Caki2 (cell line): ENCODE measurements at regions not wholly inside any gene's neighbourhood (a gene's known extent, or its start where the extent isn't known, plus 50 kb on each side); places are given as distances from the start of the nearest gene placed in this dataset.

Experiments used
- DNase-seq: peaks from one replicate; pipeline ENCODE4 v3.0.0-alpha.2; 2015; ENCODE audit warnings: low read depth
- in situ Hi-C: cut with HindIII; loops from 2 replicates; pipeline ENCODE4 v1.10.0; 2016; ENCODE audit warnings: low sequenced_read_pairs, low pct_unique_long_range_greater_than_20kb, mixed read lengths

DNA sequence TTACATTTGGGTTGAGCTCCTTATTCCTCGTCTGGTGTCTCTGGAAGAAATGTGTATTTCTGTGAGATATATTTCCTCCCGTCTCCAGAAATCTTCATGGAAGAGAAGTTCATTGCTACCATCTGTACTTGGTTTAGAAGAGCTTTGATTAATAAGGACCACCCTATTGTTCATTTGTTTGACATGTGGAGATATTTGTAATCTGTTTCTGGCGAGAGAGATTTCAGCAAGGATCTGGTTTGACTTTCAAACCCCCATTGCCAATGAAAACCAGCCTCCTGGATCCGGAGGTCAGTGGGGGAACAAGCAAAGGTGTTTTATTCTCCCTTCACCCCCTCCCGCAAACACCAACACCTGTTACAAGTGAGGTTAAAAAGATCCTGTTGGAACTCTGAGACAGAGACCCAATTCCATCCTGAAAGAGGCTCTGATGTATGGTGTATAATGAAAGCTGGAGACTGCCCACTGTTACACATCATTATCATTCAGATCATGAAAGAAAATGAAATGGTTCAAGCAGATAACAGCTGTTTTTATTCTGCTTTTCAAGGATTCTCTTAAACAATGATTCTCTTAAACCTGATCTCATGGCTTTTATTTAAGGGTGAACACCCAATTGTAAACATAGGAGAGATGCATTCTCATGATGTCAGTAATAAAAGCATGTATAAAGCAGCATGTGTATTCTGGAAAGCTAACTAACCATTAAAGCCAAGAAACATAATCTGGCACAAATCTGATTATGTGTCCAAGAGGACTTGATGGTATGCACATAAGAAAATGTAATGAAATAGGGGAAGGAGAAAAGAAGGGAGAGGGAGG is 393.5 kb upstream of the ADGRL2 start:
- in situ Hi-C loops = no loop called here

DNA sequence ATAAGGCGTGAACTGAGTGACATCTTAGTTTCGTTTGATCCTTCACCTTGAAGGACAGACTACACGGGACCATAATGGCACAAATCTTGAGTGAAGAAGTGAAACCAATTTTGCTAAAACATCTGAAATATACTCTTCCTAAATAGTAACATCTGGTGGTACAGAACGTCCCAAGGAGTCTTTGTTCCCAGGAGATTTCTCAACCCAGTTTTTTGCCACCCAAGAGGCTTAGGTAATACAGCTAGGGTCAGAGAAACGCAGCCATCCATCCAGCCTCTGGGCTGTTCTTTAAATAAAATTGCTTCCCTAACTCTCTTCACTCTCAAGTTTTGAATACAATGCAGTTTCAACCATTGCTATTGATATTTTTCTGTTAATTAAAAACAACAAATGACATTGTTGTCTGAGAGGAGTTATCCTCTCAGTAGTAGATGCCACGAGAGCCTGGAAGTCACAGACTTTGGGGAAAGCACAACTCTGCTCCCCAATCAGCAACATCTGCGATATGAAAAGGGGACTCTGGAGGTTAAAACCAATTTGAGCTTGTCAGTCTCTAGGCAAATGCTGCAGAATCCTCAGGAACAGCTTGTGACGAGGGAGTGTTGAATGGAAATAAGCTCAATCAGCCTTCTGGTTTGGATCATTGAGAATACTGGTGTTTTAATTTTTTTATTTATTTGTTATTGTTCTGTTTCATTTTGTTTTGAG is 394.3 kb upstream of the ADGRL2 start:
- no peak for DNase-seq
- in situ Hi-C loops = no loop called here

More for the DNA sequence above, 393.5 kb upstream of the ADGRL2 start:
- DNase-seq = no peak

DNA sequence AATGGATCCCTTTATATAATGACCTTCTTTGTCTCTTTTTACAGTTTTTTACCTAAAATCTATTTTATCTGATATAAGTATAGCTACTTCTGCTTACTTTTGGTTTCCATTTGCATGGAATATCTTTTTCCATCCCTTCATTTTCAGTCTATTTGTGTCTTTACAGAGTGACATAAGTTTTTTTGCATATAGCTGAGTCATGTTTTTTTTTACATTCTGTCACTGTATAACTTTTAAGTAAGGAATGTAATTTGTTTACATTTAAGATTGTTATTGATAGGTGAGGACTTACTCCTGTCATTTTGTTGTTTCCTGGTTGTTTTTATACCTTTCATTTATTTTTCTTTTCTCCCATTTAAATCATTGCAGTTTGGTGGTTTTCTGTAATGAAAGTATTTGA is 402.7 kb upstream of the ADGRL2 start:
- in situ Hi-C loops = no loop called here
- peak; percentile 9 for DNase-seq

DNA sequence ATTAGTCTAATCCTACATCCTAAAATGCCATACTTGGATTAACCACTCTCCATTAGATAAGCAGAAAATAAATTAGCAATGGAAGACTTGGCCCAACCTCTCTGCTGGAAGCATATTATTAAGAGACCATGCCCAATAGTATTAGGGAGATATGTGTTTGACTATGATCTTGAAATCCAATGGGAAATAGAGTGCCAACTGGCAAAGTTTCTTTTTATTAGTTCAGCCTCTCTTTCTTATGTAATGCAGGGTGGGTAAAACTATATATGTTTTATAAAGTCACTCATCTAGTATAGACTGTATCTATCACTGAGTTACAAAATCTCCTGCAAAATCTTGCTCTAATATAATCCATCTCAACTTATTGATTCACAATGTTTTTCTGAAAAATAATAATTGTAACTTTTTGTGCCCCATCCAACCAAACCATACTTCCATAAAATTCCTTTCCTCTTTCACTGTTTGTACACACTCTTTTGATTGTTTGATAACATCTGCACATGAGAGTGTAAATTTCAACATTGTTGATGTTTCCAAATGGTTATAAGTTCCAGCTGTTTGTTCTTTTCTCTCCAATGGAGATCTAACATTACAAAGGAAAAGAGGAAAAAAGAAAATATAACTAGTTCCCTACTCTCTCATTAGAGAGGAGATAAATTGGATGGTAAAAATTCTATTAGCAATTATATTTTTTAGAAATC is 408.1 kb upstream of the ADGRL2 start:
- in situ Hi-C loops = no loop called here

DNA sequence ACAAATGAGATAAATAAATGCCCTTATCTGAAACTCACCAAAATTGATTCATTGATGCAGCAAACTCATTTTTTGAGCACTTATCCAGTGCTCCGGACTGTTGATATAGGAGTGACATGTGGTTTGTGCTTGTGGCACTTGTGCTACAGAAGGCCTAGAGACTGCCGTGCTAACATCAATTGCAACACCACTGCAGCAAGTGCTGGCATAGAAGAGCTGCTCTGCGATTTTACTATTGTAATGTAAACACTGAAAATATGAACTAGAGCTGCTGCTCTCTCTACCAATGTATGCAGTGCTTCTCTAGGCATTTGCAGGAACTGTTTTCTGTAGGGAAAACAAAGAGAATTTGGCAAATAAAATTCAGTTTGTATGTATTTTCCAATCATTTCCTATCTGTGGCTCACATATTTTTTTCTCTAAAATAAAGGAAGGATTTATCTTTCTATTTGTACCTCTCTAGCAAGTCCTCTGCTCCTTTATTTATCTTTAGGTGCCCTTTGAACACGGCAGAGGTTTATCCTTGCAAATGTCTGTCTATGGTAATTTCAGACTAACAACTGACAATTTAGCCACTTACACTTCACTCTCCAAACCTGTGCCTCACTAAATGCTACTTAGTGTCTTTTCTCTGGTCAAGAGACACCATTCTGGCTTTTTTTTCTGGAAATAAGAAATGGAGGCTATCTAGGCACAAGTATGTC is 409.5 kb upstream of the ADGRL2 start:
- no peak for DNase-seq
- in situ Hi-C loops = no loop called here

More for the DNA sequence above, 408.1 kb upstream of the ADGRL2 start:
- DNase-seq = no peak

DNA sequence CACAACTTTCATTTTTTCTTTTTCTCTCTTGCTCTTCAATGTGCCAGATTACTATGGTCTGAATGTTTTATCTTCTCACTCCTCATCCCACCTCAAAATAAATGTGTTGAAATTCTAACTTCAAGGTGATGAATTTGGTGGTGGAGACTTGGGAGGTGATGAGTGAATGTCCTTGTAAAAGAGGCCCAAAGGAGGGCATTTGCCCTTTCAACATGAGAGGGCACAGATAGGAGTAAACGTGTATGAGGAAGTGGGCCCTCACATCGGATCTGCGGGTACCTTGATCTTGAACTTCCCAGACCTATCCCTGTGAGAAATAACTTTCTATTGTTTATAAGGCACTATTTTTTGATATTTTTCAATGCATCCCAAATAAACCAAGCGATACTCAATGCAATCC is 412.3 kb upstream of the ADGRL2 start:
- in situ Hi-C loops = no loop called here
- no peak for DNase-seq

DNA sequence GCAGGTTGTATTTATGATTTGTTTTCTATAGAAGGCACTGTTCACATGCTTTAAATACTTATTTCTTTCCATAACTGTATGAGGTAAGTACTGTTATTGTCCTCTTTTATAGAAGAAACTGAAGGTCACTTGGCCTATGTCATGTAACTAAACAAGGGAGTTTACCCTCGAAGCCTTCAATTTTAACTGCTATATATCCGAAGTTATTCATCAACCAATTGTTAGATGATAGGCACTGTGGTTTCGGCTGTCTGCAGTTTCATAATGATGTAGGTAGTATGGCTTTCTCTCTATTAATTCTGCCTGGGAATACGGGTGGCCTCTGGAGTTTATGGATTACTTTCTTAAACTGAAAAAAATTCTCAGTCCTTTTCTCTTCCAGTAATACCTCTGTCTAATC is 413.3 kb upstream of the ADGRL2 start:
- in situ Hi-C loops = no loop called here
- no peak for DNase-seq

DNA sequence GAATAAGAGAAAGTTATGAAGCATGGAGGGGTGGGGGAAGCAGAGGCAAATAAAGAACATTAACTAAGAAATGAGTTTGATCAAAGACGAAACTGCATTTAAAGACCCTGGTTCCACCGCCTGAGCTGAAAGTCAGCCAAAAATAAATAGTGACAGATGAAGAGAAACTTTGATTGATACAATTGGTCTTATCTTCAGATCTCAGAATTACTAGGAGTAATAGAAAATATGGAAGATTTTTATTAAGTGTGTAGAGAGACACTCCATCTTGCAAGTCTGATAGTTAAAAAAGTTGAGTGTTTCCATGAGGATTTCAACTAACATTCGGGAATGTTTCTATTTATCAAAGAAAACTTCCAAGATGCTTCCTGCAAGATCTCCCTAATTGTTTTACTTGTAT is 418.2 kb upstream of the ADGRL2 start:
- in situ Hi-C loops = no loop called here
- DNase-seq = no peak

DNA sequence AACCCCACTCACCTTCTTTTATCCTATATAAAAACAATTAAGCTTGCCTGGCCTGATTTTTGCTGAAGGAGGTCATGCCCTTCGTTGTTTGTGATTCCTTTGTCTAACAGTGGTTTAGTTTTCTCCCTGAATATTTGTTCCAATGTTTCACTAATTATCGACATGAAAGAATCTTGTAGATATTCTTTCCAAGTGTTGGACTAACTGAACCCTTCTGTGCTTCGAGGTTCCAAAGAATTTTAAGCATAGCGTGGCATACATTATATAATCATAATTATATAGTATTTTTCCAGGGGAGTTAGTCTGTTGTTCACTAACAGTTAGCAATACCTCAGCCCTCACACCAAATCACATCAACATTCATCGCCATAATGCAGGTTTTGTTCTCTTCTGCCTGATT is 418.9 kb upstream of the ADGRL2 start:
- DNase-seq = no peak
- in situ Hi-C loops = no loop called here

DNA sequence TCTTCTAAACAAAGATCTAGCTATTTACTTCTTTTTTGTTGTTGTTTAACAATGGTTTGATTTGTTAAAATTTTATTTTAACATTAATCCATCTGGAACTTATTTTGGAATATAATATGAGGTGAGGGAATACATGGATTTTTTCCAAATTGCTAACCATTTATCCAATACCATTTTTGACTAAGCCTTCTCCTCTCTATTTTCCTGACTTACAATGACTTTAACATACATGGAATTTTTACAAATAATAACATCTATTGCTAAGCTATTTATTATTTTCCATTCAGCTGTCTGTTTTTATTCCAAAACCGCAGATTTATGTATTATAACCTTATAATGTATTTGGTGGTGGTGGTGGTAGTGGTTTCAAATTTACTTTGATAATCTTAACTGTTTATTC is 420.3 kb upstream of the ADGRL2 start:
- no peak for DNase-seq
- in situ Hi-C loops = no loop called here

DNA sequence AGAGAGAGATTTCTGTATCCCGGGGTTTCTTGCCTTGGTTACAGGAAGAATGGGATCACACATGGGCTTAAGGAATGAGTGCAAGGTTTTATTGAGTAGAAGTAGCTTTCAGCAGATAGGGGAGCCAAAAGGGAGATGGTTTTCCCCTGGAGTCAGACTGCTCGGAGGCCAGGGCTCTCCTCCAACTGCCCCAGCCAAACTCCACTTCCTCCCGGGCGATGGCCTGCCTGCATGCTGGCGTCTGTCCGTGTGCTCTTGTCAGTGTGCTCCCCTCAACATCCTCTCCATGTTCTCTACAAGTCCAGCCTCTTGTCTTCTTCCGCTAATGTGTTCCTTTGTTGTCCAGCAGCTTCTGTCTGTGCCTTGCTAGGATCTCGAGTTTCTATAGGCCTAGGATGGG is 421.3 kb upstream of the ADGRL2 start:
- in situ Hi-C loops = no loop called here
- DNase-seq = no peak

DNA sequence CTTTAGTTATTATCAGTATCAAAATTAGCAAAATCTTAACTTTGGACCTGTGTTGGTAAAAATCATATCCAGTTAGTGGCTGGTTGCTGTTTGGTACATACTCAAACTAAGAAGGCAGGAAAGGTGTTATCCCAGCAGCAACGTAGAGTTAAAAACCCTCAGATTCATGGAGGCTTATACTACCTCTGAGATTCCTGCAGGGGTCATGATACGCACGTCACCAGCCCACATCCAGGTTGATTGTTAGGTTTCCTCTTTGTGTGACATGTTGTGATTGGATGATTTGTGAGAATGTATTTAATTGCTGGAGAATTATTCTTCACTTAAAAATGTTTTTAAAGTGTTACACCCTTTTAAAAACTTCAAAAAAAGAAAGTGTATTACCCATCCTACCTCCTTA is 423.3 kb upstream of the ADGRL2 start:
- DNase-seq = no peak
- in situ Hi-C loops = no loop called here

DNA sequence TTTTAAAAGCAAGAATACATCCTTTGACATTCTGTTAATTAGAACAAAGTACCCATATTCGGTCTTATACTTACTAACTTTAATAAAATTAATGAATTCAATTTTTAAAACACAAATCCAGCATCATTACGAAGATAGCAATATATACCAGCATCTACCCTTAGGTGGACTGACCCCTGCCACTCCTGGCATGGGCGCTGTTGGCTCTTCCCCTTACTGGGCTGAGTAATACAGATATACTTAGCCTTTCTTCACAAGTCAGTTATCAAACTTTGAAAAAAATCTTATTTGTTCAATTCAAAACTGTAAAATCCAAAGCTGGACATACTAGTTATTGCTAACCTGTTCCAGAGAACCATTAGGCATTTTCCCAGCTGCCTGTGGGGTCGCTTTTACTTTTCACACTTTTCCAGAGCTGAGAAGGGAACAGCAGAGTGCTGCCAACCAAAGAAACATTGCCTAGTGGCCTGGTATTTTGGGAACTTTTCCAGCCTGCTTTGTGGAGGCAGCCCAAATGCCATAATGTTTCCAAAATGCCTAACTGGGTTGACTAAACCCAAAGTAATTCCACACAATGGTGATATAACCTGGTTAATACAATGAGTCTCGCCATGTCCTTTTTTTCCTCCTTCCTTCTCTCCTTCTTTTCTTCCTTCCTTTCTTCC is 424.7 kb upstream of the ADGRL2 start:
- no peak for DNase-seq
- in situ Hi-C loops = no loop called here

DNA sequence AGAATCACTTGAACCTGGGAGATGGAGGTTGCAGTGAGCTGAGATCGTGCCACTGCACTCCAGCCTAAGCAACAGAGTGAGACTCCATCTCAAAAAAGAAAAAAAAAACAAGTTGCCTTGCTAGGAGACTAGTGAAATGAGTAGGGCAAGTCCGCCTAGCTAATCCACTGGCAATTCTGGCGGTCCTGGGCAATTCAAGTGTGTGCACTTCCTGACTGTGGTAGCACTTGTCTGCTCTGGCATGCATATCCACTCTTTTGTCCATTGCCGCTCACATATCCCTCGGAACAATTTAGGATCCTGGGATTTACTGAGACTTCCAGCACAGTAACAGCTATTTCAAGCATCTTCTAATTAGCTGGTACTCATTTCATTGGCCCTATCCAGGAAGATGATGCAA is 426.3 kb upstream of the ADGRL2 start:
- DNase-seq = no peak
- in situ Hi-C loops = no loop called here

DNA sequence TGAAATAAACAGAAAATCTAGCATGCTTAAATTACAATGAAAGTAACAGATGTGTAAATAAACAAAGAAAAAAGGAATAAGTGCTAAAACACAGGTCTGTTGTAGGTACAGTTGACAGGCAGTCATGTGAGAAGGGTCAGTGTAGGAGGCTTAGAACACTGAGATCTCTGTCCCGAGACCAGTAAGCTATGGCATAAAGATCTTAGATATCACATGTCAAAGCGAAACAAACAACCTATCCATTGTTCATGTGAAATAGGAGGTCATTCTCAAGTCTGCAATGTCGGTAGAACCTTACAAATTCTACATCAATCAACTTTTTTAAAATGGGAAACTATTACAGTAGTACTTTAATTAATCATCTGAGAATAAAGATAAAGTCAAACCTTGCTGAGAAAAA is 428.9 kb upstream of the ADGRL2 start:
- DNase-seq = no peak
- in situ Hi-C loops = no loop called here

DNA sequence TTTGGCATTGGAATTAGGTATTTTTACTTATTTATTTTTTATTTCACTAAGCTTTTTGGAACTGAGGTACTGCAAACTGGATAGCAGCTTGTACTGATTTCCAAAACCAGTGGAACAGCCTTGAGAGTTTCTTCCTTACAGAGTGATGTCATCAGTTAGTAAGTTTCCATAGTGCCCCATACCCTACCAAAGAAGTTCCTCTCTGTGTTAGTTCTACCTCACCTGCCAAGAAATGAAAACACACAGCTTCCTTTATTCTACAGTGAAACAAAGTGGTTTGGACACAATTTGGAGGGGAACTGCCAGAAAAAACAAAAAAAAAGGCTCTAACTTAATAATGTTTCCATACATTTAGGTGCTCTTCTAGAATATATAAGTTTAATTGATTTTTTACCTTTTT is 430.9 kb upstream of the ADGRL2 start:
- in situ Hi-C loops = no loop called here
- no peak for DNase-seq

DNA sequence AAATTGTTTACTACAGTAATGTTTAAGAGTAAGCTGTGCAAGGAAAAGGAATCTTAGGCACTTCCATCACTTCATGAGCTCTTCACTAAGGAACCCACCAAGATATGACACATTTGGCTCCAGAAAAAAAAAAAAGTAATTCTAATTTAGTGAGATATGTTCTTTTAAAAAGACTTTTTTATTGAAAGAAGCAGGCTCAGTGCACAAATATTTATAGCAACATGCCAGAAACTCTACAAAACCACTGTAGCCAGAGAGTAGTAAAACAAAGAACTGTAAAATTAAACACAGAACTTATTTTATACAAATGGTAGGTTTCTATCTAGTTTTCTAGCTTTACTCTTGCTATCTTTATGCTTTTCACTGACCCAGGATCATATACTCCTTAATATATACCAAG is 434.6 kb upstream of the ADGRL2 start:
- in situ Hi-C loops = no loop called here
- DNase-seq = no peak

DNA sequence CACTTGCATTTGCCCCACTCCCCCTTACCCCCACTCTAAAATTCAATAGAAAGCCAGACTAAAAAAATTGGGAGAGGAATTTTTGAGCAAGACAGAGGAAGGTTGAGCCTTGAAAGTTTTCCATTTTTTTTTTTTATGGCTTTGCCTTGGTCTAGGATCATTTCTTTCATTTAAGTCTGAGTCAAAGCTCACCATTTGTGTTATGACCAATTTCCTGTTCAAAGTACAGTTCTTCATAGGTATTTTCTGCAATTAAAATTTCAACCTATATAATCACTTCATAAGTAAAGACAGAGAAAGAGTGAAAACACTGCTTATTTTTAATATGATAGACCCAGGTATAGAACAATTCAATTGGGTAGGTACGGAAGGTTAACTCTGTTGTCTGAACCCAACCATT is 436.6 kb upstream of the ADGRL2 start:
- in situ Hi-C loops = no loop called here
- DNase-seq = no peak
